H9 (cell line): ENCODE measurements at regions not wholly inside any gene's neighbourhood (a gene's known extent, or its start where the extent isn't known, plus 50 kb on each side); places are given as distances from the start of the nearest gene placed in this dataset.

ENCODE experiments used
- DNase-seq: peaks from one replicate; pipeline ENCODE4 v3.0.0-alpha.2; 2017
- H2AFZ ChIP-seq: one replicate; pipeline ENCODE4 v1.6.1; 2013; ENCODE audit warnings: mild to moderate bottlenecking, low read length, control low read depth, moderate library complexity
- H2AK5ac ChIP-seq: 2 replicates; pipeline ENCODE4 v1.6.1; 2013; ENCODE audit warnings: low read length, control low read depth, mixed read lengths; ENCODE audit not compliant: insufficient read length
- H2BK120ac ChIP-seq: one replicate; pipeline ENCODE4 v1.6.1; 2013; ENCODE audit warnings: low read depth, mild to moderate bottlenecking, low read length, control low read depth, inconsistent platforms; ENCODE audit not compliant: poor library complexity, severe bottlenecking
- H2BK12ac ChIP-seq: 2 replicates; pipeline ENCODE4 v1.6.1; 2013; ENCODE audit warnings: low read length, control low read depth, mixed read lengths, low read depth; ENCODE audit not compliant: insufficient read length
- H2BK15ac ChIP-seq: 2 replicates; pipeline ENCODE4 v1.6.1; 2013; ENCODE audit warnings: low read depth, low read length, control low read depth
- H2BK20ac ChIP-seq: one replicate; pipeline ENCODE4 v1.6.1; 2013; ENCODE audit warnings: low read depth, mild to moderate bottlenecking, low read length, control low read depth, inconsistent platforms; ENCODE audit not compliant: poor library complexity, severe bottlenecking
- H2BK5ac ChIP-seq: 2 replicates; pipeline ENCODE4 v1.6.1; 2013; ENCODE audit warnings: low read length, control low read depth, mixed read lengths; ENCODE audit not compliant: insufficient read length
- H3K14ac ChIP-seq: 2 replicates; pipeline ENCODE4 v1.6.1; 2013; ENCODE audit warnings: low read length, control low read depth; ENCODE audit not compliant: insufficient read depth
- H3K18ac ChIP-seq: 2 replicates; pipeline ENCODE4 v1.6.1; 2013; ENCODE audit warnings: low read depth, mild to moderate bottlenecking, mixed read lengths, low read length, control low read depth; ENCODE audit not compliant: insufficient read length
- H3K23ac ChIP-seq: 2 replicates; pipeline ENCODE4 v1.6.1; 2013; ENCODE audit warnings: low read length, control low read depth, mixed read lengths, low read depth; ENCODE audit not compliant: insufficient read length
- H3K23me2 ChIP-seq: 2 replicates; pipeline ENCODE4 v1.6.1; 2013; ENCODE audit warnings: low read depth, mild to moderate bottlenecking, mixed read lengths, low read length, control low read depth; ENCODE audit not compliant: insufficient read length, poor library complexity, severe bottlenecking
- H3K27ac ChIP-seq: 2 replicates; pipeline ENCODE4 v1.5.1; 2013; ENCODE audit warnings: low read length, control low read depth, mixed read lengths, low read depth; ENCODE audit not compliant: insufficient read length
- H3K27me3 ChIP-seq: 2 replicates; pipeline ENCODE4 v1.6.1; 2013; ENCODE audit warnings: low read length, control low read depth, inconsistent platforms; ENCODE audit not compliant: insufficient read depth
- H3K4ac ChIP-seq: 2 replicates; pipeline ENCODE4 v1.6.1; 2013; ENCODE audit warnings: low read depth, mild to moderate bottlenecking, control low read depth, inconsistent platforms, low read length, moderate library complexity
- H3K4me1 ChIP-seq: 2 replicates; pipeline ENCODE4 v1.6.1; 2013; ENCODE audit warnings: low read length, control low read depth, inconsistent platforms; ENCODE audit not compliant: insufficient read depth
- H3K4me2 ChIP-seq: 2 replicates; pipeline ENCODE4 v1.6.1; 2013; ENCODE audit warnings: low read length, control low read depth, mixed read lengths; ENCODE audit not compliant: insufficient read length, insufficient read depth
- H3K56ac ChIP-seq: 2 replicates; pipeline ENCODE4 v1.6.1; 2013; ENCODE audit warnings: low read depth, mild to moderate bottlenecking, mixed read lengths, low read length, control low read depth; ENCODE audit not compliant: insufficient read length
- H3K79me1 ChIP-seq: 2 replicates; pipeline ENCODE4 v1.6.1; 2013; ENCODE audit warnings: low read depth, mild to moderate bottlenecking, moderate library complexity, low read length, control low read depth, inconsistent platforms; ENCODE audit not compliant: insufficient read depth, poor library complexity, severe bottlenecking
- H3K79me2 ChIP-seq: 2 replicates; pipeline ENCODE4 v1.6.1; 2013; ENCODE audit warnings: low read length, control low read depth, inconsistent platforms; ENCODE audit not compliant: insufficient read depth
- H3K9ac ChIP-seq: 2 replicates; pipeline ENCODE4 v1.6.1; 2013; ENCODE audit warnings: low read length, control low read depth, mixed read lengths; ENCODE audit not compliant: insufficient read length; ENCODE audit errors: extremely low read depth
- H3K9me3 ChIP-seq: one replicate; pipeline ENCODE4 v1.6.1; 2013; ENCODE audit warnings: low read depth, low read length, inconsistent platforms; ENCODE audit not compliant: control insufficient read depth
- H3T11ph ChIP-seq: one replicate; pipeline ENCODE4 v1.6.1; 2013; ENCODE audit warnings: mild to moderate bottlenecking, low read length, control low read depth, inconsistent platforms
- H4K20me1 ChIP-seq: one replicate; pipeline ENCODE4 v1.6.1; 2013; ENCODE audit not compliant: control insufficient read depth, insufficient read length, insufficient read depth
- H4K5ac ChIP-seq: 2 replicates; pipeline ENCODE4 v1.6.1; 2013; ENCODE audit warnings: low read depth, mild to moderate bottlenecking, mixed read lengths, low read length, control low read depth; ENCODE audit not compliant: insufficient read length
- H4K8ac ChIP-seq: replicated peaks from 2 replicates; pipeline ENCODE4 v1.6.1; 2013; ENCODE audit warnings: low read length, control low read depth, mixed read lengths, low read depth; ENCODE audit not compliant: insufficient read length
- H4K91ac ChIP-seq: 2 replicates; pipeline ENCODE4 v1.6.1; 2013; ENCODE audit warnings: low read depth, mild to moderate bottlenecking, moderate library complexity, mixed read lengths, low read length, control low read depth; ENCODE audit not compliant: insufficient read length
- H3K27ac Mint-ChIP-seq, 3 experiments: 2 replicates in 2 of 3; 3 replicates in 1 of 3; pipeline ENCODE4 v1.8.0; 2020 to 2021; ENCODE audit warnings: mixed read lengths in 3 of 3, mild to moderate bottlenecking in 1 of 3, moderate library complexity in 1 of 3
- H3K27me3 Mint-ChIP-seq: 2 replicates; pipeline ENCODE4 v1.8.0; 2021; ENCODE audit warnings: low read depth, mild to moderate bottlenecking, moderate library complexity, mixed read lengths
- H3K36me3 Mint-ChIP-seq, 3 experiments: 2 replicates in 2 of 3; 3 replicates in 1 of 3; pipeline ENCODE4 v1.8.0; 2020 to 2021; ENCODE audit warnings: low read depth in 3 of 3, mixed read lengths in 3 of 3; ENCODE audit not compliant: insufficient read depth in 1 of 3
- H3K4me1 Mint-ChIP-seq, 2 experiments: 2 replicates each; pipeline ENCODE4 v1.8.0; 2020; ENCODE audit warnings: mixed read lengths in 2 of 2
- H3K4me3 Mint-ChIP-seq, 2 experiments: 2 replicates in 1 of 2; 3 replicates in 1 of 2; pipeline ENCODE4 v1.8.0; 2020 to 2021; ENCODE audit warnings: mild to moderate bottlenecking in 2 of 2, mixed read lengths in 2 of 2, moderate library complexity in 1 of 2
- H3K9me3 Mint-ChIP-seq, 2 experiments: 2 replicates in 1 of 2; 3 replicates in 1 of 2; pipeline ENCODE4 v1.8.0; 2020; ENCODE audit warnings: mild to moderate bottlenecking in 2 of 2, mixed read lengths in 2 of 2, moderate library complexity in 1 of 2
- TF ChIP-seq, protein P1 (sequence below): fragments of 200-600 bp; sonication (generic); conservative IDR thresholded peaks from 3 replicates; pipeline ENCODE4 v1.8.0; 2021; ENCODE audit warnings: antibody characterized with exemption, mild to moderate bottlenecking

DNA sequence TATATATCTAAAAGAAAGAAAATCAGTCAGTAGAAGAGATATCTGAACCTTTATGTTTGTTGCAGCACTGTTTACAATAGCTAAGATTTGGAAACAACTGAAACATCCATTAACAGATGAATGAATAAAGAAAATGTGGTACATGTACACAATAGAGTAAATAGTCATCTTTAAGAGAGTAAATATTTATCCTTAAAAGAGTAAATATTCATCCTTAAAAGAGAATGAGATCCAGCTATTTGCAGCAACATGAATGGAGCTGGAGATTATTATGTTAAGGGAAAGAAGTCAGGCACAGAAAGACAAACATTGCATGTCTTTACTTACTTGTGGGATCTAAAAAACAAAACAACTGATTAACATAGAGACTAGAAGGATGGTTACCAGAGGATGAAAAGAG is 197.0 kb upstream of the CBLB start:
- DNase-seq: no peak
- H3K79me1 ChIP-seq: no peaks in the 10 kb centered on the region
- Mint-ChIP-seq H3K27me3 (no peaks in the 10 kb centered on the region), H3K9me3 (peaks cover 8 to 16% of the 10 kb centered on the region in 2 experiments), H3K4me1 (peaks cover 4% of the 10 kb centered on the region in 2 experiments; a peak in 3 of 4 replicates), H3K27ac (peak overlapping the region in 1 of 3 experiments; percentile 17; a peak in 1 of 7 replicates), H3K36me3 (peaks cover 0 to 5% (median 3%) of the 10 kb centered on the region in 3 experiments; a peak in 3 of 7 replicates), H3K4me3 (no peak overlapping the region)
- no peaks in the 10 kb centered on the region for H3K4me1 ChIP-seq
- TF ChIP-seq, protein P1, sequence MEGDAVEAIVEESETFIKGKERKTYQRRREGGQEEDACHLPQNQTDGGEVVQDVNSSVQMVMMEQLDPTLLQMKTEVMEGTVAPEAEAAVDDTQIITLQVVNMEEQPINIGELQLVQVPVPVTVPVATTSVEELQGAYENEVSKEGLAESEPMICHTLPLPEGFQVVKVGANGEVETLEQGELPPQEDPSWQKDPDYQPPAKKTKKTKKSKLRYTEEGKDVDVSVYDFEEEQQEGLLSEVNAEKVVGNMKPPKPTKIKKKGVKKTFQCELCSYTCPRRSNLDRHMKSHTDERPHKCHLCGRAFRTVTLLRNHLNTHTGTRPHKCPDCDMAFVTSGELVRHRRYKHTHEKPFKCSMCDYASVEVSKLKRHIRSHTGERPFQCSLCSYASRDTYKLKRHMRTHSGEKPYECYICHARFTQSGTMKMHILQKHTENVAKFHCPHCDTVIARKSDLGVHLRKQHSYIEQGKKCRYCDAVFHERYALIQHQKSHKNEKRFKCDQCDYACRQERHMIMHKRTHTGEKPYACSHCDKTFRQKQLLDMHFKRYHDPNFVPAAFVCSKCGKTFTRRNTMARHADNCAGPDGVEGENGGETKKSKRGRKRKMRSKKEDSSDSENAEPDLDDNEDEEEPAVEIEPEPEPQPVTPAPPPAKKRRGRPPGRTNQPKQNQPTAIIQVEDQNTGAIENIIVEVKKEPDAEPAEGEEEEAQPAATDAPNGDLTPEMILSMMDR: no peak
- no peak overlapping the region for H3K4me2 ChIP-seq
- H3K23ac ChIP-seq: no peak overlapping the region
- H3K23me2 ChIP-seq: no peaks in the 10 kb centered on the region
- H2BK15ac ChIP-seq: no peak overlapping the region
- H2AFZ ChIP-seq: no peak overlapping the region
- no peak overlapping the region for H4K8ac ChIP-seq
- no peak overlapping the region for H2BK5ac ChIP-seq
- H3K9ac ChIP-seq: no peak overlapping the region
- H3K79me2 ChIP-seq: no peaks in the 10 kb centered on the region
- no peak overlapping the region for H4K91ac ChIP-seq
- no peak overlapping the region for H3K56ac ChIP-seq
- H3K14ac ChIP-seq: no peak overlapping the region
- H4K5ac ChIP-seq: no peak overlapping the region
- H3K4ac ChIP-seq: no peak overlapping the region
- H3K18ac ChIP-seq: no peak overlapping the region
- H2AK5ac ChIP-seq: no peak overlapping the region
- H2BK20ac ChIP-seq: no peak overlapping the region
- no peak overlapping the region for H3K27ac ChIP-seq
- no peaks in the 10 kb centered on the region for H4K20me1 ChIP-seq
- no peak overlapping the region for H2BK120ac ChIP-seq
- no peak overlapping the region for H3T11ph ChIP-seq
- H3K9me3 ChIP-seq: no peaks in the 10 kb centered on the region
- no peaks in the 10 kb centered on the region for H3K27me3 ChIP-seq
- no peak overlapping the region for H2BK12ac ChIP-seq
